ENCODE measurements at regions not wholly inside any gene's neighbourhood (a gene's known extent, or its start where the extent isn't known, plus 50 kb on each side); places are given as distances from the start of the nearest gene placed in this dataset.
"Not testable (repeated sequence)": the region's sequence is repeated elsewhere in the genome, so short reads cannot be mapped to it uniquely, and the experiment has no call there.

DNA sequence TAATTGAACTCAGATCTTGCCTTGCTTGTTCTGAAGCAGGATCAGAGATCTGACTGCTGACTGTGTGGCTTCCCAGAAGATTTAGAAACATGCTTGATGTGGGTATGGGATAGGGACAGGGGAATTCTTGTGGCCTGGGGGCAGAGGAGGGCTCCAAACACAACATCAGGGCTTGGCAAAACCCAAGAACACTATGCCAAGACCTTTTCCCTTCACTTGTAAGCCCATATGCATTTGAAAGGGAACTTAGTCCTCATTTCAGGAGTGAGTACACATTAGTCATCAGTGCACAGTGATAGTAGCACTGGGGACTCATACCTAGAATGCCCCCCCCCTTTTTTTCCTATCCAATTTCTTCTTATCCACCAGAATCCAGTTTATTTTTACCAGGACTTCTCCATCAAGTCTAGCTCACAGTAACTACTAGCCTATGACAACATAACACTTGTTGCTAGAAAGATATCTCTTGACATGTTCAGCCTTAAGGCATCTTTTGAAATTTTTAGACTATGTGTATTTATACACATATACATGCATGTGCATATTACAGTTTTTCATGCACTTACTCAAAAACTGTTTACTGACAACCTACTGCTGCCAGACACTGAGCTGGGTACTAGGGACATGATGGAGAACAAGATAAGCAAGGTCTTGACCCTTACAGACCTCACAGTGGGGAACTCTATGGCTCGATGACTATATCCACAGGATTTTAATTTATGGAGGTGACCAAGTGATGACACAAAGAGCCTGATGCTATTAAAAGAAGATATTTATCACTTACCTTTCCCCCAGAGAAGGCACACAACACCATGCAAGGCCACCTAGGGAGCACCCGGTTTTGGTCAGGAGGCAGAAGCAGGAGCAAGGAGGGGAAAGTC, 158.3 kb upstream of the MAP3K1 start:
- no peak for DNase-seq

DNA sequence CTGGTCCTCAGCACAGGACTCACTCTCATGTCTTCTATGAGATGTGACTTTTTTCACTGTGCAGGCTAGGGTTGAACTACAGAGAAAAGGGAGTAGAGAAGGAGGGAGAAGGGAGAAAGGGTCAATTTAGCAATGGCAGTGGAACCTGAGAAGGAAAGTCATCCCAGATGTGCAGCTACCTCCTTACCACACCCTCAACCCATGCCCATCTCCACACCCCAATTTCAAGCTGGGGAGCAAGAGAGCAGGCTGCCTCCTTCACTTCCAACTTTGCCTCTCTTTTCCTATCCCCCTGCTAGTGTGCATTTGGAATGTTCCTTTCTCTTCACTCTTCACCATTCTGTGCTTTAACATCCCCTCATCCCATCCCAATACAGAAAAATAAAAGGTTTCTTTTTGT, 163.5 kb upstream of the MAP3K1 start:
- no peak for DNase-seq

DNA sequence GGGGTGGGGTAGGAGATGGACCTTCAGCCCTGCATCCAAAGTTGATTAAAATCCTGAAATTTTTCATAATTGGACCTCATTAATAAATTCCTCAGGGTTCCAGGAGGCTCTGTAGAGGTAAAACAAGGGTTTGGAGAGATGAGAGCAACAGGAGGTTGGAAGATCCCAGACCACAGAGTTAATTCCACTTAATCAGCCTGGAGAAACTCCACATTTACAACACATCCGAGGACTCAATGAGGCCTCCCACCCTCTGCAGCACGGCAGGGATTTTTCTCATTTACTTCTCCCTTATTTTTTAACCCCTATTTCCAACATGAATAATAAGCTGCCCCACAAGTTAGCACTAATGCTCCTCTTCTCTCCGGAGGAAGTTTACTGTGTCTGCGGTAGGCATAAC, 165.0 kb upstream of the MAP3K1 start:
- DNase-seq: no peak

DNA sequence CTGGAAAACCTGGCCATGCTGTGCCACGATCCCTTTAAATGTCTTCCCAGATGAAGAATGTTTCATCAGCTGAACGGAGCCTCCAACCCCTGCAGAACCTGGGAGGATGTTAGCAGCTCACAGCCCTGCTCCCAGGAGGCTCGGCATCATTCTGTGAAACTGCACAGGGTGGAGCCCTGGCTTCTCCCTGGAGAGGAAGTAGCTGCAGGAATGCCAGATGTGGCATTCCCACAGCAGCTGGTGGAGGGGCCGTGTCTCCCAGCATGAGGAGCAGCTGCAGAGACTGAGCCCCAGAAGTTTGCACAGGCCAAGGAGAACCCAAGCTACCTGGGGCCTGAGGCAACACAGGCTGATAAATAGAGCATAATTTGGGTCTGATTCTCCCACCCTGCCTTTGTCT, 165.8 kb upstream of the MAP3K1 start:
- no peak for DNase-seq

DNA sequence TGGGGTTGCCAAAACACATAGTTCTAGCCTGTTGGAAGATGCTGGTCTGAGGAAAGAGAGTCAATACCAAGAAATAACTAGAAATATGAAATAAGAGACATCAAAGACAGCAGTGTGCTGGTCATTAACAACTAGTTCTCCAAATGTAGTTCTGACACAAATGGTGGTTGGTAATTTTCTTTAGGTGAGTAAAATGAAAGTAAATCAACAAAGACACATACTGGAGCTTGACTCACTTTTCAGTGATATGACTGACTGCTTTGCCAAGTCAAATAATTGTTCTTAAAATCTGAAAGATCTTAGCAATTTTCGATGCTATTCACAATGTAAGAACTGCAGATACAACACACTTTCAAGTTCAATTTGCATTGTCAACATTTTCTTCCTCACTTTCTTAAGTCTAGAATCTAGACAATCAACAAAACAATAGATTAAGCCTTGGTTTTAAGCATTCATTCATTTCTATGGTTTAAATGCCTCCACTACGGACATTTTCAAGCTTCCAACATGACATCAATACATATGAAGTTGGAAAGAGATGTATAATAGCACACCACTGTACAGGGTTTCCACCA, 166.8 kb upstream of the MAP3K1 start:
- no peak for DNase-seq

DNA sequence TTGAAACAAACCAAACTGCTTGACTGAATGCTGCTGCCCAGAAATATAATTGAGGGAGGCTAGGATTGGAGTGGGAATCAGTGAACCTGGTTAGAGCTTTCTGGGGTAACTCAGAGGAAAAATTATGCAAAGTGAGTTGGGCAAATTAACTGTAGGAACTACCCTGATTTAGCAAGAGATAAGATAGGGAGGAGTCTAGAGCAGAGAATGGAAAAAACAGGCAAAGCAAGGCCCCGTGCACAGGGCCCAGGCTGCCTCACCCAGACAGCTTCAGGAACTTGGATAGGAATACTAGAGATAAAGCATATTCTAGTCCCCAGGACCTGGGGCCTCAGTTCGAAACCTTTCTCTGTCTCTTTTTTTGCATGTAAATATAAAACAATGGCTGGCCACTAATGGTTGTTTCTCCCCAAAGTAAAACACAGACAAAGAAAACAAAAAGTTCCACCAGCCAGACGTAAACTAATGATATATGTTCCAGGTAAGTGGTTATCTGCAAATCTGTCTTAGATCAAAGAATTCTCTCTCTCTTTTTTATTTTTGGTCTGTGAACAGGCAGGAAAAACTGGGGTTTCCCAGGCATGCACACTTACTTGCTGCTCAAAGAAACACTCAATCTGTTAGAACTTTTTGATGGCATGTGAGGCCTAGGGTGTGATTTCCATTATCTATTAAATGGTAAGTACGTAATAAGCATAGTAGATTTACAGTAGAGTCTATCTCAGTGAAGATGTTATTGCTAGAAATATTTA, 168.1 kb upstream of the MAP3K1 start:
- no peak for DNase-seq

DNA sequence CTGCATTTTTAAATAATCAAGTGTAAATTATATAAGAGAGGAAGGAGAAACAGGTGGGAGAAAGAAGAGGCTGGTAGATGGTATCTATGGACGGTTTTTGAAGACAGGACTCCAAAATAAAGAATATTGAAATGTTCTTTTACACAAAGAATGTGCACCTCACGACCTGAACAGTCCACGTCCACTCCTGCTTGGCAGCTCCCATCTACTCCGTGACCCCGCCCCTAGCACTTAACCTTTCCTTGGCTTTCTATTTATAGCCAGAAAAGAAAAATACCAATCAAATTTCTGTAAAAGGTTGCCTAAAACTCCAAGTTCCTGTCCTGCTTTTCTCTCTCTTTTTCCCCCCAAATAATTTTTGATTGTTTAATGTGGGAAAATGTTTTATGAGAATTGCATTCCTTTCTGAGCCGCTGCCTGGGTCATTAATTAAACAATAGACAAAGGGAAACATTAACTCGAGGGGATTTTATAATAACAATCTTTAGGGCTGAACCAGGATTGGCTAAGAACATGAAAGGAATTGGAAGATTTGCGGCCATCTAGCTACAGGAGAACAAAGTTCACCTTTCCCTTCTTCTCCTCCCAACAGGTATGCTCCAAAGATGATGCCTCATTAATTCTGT, 173.6 kb upstream of the MAP3K1 start:
- no peak for DNase-seq

DNA sequence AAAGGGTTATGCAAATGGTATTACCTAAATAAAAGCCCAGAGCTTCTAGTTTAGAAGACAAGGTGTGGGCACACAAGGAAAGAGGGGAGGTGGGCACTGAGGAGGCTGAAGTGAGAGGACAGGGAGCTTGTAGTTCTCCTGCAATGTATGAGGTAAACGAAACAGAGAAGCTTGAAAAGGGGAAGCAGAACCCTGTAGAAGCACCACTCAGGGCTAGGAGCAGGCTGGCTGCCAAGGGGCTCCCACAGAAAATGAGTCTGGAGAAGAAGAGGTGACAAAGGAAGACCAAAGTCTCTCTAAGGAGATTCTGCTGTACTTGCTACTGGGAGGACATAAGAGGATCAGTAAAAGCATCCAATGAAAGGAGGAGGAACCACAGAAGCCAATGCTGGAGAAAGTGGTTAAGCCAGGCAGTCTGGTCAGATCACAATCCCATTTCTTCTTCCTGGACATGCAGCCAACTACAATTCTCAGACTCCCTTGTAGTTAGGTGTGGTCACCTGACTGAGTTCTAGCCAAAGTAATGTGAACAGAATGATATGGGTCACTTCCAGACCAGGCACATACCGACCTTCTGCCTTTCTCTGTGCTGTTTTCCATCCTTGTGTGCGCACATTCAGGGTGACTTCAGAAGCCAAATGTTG, 174.5 kb upstream of the MAP3K1 start:
- DNase-seq: no peak

DNA sequence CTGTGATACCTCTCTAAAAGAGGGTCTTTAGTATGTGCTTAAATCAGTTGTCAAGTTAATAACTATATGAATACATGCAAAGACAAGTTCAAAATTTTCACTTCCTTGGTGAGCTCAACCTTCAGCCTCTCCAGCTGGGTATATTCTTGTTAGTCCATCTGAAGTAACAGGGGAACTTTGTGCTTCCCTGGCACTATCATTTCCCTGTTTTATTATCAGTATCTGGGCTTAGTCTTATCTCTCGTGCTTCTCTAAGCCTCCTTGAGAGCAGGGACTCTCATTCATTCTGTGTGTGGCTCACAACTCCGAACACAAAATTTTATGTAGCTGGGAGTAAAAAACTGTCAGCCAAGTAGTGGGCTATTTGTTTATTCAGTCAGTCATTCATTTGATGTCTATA, 175.9 kb upstream of the MAP3K1 start:
- no peak for DNase-seq

DNA sequence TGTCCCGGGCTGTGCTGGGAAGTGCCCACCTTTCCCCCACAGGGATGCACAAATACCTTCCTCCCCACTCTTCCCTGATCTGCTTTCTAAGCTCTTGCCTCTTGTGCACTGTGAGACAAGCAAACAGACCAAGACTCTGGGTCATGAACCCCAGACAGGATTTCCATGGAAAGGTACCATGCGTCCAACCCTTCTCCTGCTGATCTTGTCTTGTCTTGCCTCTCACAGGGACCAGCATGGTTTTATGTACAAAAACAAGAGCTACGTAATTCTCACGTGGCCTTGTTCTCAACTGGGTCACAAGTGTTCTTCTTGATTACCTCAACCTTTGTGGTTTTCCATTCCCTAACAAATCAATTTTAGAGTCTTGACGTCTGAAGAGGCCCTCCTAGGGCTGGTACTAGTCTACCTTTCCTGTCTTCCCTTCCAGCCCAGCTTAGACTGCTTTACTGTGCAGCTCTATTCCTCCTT, 176.5 kb upstream of the MAP3K1 start:
- DNase-seq: no peak

DNA sequence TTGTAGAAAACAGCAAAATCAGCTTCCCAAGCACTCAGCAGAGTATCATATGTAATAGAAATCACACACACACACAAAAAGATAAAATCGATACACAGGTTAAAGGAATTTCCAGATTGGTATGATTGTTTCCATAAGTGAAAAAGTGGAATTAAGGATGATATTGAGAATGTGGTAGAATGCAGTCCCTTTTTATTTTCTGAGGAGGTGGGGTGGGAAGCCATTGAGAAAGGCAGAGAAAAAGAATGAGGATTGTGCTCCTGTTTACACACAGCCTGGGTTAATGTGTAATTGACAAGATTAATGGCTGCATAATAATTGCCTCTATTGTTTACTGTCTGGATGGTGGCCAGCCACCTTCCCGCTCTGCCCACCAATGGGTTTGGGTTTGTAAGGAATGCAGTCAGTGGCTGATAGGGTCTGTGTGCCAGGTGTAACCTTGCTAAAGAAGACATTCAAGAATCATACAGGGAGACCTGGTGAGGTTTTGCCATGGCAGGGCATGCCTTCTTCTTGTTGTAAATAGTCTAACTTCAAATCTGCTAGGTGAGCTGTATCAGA, 177.2 kb upstream of the MAP3K1 start:
- DNase-seq: no peak

DNA sequence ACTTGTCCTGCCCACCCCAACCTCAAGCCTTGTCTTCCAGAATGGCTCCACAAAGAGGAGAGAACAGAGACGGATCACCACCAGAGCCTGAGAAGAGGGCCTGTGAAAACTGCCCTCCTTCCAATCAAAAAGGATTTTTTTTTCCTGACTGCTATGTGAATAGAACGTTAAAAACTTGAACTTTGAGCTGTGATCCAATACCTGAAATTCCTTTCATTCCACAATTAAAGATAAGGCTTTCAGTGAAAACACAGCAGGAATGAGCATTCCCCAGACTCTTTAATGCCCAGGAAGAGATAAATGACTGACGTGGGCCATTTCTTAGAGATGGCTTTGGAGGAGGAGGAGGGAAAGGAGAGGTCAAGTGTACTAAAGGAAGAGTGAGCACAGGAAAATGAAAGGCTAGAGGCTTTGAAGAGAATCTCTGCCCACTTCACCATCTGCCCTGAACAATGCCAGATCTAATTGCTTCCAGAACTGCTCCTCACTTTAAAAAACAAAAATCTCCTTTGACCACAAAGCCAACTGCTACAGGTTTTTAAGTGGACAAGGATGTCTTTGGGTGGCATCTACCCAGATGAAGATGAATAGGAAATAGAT, 177.9 kb upstream of the MAP3K1 start:
- no peak for DNase-seq

DNA sequence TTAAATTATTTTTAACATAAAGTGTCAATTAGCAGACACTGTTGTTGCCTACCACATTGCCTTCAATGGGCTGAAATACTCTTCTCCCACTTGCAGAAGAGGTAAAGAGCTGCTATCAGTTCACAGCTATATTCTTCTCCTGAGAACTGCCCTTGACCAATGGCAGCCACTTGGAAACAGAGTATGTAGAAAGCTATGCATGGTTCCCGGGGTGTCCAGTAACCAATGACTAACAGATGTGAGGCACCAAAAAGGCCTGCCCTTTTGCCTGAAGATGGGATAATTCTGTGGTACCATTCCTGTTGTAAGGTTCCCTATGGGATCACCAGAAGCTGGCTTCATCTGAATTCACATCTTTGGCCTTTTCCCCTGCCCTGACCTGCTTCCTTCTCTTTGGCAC, 181.4 kb upstream of the MAP3K1 start:
- no peak for DNase-seq

DNA sequence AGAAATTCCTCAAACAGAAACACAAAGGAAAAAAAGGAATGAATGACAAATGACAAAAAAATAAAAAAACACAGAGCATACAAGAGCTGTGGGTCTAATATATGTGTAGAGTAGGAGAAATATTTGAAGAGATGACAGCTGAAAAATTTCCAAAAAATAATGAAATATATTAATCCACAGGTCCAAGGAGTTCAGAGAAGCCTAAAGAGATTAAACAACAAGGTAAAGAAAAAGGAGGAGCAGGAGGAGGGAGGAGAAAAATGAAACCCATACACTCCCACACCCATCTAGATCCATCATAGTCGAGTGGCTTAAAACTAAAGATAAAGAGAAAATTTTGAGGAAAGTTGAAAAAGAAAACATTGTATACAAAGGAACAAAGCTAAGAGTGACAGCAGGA, 182.4 kb upstream of the MAP3K1 start:
- DNase-seq: no peak

DNA sequence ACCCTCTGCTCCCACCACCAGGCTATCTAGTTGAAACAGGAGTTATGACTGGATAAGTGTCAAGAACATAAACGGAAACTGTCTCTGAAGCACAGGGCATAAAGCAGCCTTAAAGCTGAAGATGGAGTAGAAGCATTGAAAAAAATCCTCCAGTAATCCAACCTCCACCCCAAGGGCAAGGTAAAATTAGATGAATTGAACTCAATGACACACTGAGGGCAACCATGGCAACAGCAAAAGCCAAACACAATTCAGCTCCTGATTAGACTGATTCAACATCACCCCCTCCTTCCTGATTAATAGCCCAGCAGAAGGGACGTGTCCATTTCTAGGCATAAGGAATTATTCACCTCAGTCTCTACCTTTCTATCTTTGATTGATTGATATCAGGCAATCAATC, 183.2 kb upstream of the MAP3K1 start:
- DNase-seq: no peak

DNA sequence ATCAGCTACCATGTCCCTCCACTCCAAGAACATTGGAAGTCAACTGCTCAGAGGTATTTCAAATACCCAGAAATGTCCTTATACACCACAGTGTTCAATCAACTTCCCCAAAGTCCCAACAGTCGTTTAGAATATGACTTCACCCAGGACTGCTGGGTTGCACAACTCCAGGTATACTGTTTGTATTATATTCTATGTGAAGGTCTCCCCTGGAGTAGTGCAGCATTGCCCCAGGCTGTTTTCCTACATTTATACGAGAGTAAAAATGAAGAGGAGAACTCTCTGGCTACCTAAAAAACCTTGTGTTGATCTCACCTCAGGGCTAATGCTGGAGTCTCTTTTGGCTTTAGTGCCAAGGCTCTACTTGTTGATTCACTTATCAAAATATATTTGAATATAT, 183.6 kb upstream of the MAP3K1 start:
- DNase-seq: no peak

DNA sequence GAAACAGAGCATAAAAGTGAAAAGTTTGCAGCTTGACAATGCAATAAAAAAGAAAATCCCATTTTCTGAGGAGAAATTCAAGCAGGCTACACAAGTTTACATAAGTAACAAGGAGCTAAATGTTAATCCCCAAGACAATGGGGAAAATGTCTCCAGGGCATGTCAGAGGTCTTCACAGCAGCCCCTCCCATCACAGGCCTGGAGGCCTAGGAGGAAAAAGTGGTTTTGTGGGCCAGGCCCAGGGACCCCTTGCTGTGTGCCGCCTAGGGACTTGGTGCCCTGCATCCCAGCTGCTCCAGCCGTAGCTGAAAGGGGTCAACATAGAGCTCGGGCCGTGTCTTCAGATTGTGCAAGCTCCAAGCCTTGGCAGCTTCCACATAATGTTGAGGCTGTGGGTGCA, 186.7 kb upstream of the MAP3K1 start:
- not testable (repeated sequence) for DNase-seq

DNA sequence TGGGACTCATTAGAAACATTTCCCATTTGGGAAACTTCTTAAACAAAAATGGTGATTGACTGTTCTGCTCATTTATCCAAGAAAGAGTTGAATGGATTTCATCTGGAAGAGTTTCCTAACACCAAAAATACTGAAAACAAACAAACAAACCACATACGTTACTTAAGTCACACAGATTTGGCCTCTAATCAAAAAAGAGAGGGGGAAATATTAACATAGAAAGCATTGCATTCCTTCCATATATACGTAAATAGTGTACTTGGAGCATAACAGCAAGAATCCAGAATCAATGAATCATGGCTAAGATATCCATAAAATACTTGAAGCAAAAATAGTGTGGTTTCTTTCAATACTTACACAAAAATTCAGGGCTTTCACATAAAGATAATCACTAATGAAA, 189.8 kb upstream of the MAP3K1 start:
- DNase-seq: peak; percentile 53

DNA sequence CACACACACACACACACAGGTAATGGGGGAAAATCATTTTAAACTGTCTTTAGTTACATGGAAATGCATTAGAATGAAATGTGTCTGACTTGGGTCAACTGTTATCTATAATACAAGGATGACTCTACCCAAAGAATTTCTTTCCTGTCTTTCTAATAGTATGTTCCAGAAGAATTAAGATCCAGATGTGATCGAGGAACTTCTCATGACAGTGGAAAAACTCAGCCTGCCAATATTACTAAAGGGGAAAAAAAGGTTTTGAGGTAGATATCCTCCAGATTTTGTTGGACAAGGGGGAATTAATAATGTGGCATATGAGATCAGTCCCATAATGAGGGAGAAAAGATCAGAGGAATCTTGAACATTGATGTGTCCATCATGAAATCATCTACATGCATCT, 190.6 kb upstream of the MAP3K1 start:
- no peak for DNase-seq

DNA sequence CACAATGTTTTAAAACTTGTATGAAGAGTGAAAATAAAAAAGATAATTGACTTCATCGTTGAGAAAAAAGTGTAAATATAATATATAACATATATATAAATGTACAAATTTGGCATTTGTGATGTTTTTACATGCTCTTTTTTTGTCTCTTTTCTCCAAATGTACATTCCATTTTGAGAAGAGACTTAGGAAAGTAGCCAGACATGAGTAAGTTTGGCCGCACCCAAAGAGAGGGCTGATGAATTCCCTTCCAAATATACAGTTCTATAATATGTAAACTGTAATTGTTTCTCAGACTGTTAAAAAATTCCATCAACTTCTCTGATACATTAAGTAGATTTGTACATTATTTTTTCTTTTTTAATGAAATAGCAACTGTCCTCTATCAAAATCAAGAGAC, 193.2 kb upstream of the MAP3K1 start:
- DNase-seq: no peak

DNA sequence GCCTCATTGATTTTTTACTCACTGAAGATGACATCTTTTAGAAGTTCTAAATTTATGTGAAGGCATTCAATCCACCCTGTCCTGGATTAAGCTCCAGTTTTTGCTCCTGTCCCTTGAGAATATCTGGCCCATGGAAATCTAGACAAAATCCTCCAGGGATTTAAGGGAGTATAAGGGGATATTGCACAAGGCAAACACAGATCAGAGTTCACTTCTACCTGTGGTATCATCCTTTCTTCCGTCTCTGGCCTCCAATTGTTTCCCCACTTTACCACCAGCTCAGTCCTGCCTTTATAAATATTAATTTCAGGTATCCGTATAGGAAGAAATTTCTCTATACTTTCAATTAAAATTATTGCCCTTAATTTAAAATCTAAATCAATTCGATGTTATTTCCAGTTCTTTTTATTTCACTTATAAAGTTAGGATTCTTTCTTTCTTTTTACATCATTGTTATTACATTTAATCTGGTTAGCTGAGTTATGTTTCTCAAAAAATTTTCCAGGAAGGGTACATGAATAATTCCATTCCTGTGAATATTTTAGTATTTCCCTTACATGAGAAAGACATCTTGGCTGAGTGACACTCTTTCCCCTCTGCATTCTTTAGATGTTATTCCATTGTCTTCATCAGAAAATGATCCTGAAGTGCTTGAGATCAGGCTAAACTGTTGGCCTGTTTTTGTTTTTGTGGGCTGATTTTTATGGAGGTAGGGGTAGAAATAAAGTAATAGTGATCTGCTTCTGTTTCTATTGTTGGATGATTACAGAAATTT, 194.3 kb upstream of the MAP3K1 start:
- no peak for DNase-seq
